GM21717 (cell line): ENCODE measurements at regions not wholly inside any gene's neighbourhood (a gene's known extent, or its start where the extent isn't known, plus 50 kb on each side); places are given as distances from the start of the nearest gene placed in this dataset.

Experiments
- ATAC-seq: cut with Tn5 transposase; IDR thresholded peaks from one replicate; pipeline ENCODE4 v1.9.1; 2021; ENCODE audit warnings: mild to moderate bottlenecking, moderate library complexity; ENCODE audit not compliant: unreplicated experiment

DNA sequence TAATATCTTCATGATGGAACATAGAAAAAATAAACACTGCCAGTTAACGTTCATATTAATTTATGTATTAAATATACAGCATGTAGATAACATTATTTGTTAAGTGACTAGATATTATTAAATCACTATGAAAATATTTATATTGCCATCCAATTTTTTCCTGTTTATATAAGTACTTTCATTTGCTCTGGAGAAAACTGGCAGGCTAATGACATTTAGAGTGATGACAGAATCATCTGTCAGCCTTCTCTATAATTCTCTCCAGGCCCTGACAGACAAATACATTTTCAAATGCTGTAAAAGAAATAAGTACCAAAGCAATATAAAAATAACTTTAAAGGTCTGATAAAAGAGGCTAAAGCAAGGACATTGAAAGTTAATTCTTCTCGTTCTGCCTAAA lies 2556.7 kb upstream of the PCDH20 start:
- ATAC-seq: no peak

DNA sequence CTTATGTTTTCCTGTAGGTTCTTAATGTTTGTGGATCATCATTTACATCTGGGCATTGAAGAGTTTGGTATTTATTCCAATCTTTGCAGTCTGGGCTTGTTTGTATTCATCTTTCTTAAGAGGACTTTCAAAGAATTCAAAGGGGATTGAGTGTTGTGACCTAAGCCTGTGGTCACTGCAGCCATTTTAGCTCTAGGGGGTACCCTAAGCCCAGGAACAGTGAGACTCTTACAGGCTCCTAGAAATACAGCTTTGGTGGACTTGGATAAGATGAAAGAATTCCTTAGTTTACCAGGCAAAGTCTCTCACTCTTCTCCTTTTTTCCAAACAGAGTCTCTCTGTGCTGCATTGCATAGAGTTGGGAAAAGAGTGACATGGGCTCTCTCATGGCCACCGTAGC lies 2539.0 kb upstream of the PCDH20 start:
- no peak for ATAC-seq

DNA sequence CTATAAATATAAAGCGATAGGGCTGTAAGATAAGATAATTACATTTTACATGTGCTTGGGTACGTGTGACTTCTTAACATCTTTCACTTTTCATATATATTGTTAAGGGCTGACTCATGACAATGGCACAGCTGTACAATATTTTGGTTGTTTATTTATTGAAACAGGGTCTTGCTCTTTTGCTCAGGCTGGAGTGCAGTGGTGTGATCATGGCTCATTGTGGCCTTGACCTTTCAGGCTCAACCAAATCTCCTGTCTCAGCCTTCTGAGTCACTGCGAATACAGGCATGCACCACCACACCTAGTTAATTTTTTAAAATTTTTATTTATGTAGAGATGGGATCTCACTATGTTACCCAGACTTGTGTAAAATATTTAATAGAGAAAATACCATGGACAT lies 2532.4 kb upstream of the PCDH20 start:
- ATAC-seq: no peak

DNA sequence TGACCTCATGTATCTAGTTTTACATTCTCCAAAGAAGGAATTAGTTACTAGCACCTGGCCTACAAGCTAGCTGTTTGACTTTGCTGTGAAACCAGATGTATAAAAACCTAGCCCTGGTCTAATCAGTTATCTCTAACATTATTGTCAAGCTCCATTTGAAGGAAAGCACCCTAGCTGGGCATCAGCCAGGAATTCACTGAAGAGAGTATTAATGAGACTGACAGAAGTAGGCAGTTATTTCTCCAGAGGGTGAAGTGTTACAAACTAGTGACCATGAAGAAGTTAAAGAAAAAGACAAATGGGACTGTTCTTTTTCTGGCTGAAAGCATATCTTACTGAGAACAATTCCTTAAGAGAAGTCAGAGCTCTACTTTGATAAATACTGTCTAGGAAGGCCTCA lies 2529.3 kb upstream of the PCDH20 start:
- ATAC-seq: no peak

DNA sequence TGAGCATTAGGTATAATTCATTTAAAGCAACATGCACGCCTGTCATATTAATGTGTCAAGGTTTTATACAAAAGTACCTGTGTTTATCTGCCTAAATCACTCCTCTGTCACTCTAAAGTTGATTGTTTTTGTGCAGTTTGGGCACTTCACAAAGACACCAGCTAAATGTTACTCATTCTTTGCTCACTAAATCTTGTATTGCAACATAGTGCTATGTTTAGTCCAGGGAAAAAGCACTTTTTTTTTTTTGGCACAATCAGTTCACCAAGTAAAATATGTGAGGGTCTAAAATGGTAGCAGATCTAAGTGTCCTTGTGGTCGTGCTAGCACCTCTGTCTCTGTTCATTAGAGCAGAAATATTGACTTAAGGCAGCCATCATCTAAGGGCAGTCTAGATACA lies 2526.7 kb upstream of the PCDH20 start:
- ATAC-seq: no peak

DNA sequence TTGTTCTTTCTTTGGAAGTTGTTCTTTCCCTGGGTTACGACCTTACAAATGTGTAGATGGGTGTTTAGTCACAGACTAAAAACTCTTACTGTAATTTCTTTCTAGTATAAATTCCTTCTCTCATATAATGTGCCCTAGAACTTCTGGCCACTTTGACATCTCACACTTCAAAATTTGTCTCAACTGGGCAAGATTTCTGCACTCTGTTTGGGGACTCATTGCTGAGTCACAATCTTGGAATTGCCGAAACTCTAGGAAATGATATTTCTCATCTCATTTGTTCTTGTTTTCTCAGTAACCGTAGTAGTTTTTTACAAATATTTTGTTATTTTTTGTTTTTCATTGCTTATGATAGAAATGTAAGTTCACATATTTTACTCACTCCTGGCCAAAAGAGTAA lies 2523.2 kb upstream of the PCDH20 start:
- ATAC-seq: no peak

DNA sequence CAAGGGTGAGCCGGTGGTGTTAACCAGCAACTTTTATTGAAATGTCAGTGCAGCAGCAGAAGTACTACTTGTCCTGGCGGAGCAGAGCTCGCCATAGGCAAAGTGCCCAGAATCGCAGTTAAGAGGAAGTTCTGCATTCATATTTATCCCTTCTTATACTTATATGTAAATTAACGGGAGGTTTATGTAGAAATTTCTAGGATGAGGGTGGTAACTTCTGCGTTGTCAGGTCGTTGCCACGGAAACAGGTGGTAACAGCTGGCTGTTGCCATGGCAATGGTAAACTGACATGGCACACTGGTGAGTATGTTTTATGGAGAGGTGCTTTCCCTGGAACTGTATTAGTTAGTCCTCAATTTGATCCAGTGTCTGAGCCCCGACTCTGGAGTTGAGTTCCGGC lies 2494.9 kb upstream of the PCDH20 start:
- ATAC-seq: no peak

DNA sequence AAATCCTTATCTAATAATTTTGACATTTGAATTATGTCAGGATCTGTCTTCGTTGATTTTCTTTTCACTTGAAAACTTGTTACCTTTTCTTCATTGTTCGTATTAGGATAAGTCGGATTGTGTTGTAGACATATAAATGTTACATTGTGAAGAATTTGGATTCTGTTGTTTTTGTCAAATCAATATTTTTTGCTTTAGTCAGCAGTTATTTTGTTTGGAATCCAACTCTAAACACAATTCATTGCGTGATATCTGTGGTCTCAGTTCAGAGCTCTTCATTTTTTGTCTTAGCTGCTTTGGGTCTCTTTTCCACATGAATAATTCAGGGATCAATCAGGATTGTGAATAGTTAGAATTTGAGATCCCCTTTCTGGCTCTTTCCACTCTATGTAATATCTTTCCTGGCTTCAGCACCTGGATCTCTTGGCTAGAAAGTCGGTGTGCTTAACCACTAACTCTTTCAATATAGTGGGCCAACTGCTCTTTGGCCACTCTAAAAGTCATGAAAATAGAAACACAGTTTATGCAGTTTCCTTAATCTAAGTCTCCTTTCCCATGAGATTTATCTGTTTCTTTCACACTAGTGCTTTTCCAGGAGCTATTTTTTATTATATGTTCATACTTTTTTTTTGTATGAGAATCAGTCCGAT lies 2494.2 kb upstream of the PCDH20 start:
- no peak for ATAC-seq

DNA sequence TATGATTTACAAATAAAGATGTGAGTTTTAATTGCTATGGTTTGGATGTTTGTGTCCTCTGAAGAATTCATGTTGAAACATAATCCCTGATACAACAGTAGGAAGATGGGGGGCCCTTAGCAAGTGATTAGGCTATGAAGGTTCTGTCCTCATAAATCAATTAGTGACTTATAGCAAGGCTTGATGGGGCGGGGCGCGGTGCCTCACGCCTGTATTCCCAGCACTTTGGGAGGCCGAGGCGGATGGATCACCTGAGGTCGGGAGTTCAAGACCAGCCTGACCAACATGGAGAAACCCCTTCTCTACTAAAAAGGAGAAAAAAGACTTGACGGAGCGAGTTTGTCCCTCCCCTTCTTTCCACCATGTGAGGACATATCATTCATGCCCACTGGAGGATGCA lies 2486.5 kb upstream of the PCDH20 start:
- ATAC-seq: no peak

DNA sequence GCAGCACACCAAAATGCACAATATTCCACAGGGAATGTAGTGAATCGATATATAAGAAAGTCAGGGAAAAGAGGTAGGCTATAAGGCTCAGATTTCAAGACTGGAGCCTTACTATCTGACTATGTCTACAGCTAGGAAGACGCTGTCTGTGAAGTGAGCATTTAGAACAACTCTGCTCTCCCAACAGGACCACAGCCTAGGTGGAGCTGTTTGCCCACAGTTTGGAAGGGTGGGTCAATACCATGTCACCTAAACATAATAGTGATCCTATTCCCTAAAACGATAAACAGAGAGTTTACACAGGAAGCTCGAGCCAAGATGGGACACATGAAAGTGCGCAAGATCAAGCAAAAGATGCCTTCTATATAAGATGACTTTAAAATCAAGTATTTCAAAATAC lies 2486.0 kb upstream of the PCDH20 start:
- ATAC-seq: no peak

DNA sequence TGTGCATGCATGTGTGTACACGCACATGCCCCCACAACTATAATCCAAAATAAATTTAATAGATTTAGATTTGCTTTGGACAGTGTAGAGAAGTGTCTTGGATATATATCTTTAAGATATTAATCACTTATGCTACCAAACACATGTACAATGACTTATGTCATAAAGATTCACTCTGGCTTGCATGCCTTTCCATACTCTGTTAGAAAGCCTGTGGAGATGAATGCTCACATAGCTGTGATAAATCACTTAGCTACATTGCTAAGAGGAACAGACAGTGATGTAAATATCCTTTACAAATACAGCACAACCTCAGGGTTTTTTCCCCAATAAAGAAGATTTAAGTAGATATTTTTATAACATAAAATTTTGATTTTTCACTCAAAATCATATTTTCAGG lies 2484.8 kb upstream of the PCDH20 start:
- ATAC-seq: no peak

DNA sequence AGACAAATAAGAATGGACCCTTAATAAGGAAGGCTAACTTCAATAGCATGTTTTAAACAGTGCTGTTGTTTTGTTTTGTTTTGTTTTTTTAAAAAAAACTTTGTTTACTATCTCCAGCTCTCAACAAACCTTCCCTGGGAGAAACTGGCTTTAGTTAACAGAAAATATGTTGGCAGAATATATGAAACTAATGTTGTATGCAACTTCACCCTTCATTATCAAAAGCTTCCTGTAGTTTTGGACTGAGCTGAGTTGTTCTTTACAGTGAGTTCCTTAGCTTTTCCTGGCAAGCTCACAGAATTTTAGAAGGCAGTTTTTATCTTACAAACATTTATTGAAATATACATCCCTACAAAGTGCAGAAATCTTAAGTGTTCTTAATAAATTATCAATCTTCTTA lies 2480.7 kb upstream of the PCDH20 start:
- ATAC-seq: no peak

DNA sequence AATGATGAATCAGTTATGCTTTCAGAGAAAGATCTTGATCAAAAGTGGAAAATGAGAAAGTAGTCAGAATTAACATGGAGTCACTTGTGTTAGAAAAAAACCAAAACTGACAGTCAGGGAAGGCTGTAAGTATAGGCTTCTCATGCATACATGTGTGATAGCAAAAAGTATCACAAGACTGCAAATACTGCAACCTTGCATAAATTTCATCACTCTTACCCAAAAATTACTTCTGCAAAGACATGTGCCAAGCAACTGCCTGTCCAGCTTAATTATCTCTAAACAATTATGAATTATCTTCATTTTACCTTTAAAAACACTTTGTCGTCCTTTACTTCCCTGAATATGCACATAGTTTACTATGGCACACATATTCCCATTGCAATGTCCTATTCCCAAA lies 2466.4 kb upstream of the PCDH20 start:
- no peak for ATAC-seq

DNA sequence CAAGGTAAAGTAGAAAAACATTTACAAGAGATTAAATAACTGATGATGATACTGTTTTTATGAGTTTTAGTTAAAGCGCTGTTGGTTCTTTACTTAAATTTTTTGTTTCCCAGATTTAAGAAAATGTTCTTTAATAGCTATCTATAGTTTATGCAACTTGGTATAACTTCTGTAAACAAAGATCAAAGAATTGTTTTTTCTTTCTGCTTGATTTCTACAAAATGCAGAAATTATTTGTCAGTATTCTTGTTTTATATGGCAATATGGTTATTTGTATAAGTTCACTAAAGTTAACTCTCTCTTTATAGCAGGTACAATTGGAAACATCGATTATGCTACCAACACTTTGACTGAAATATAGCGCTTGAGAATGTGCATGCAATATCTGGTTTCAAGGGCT lies 2465.1 kb upstream of the PCDH20 start:
- no peak for ATAC-seq

DNA sequence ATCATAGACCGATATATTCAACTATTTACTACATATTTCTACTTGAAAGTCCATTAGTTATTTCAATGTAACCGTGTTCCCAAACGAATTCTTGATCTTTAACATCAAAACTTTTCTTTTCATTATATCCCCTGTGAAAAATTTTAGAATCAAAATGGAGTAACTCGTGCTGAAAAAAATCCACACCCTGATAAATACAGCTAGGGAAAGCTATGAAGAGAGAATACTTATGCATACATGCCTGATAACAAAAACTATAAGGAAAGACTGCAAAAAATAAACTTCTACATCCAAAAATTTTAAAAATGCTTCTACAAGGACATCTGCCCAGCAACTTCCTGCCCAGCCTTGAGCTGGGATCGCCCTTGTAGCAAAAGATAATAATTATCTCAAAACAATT lies 2458.3 kb upstream of the PCDH20 start:
- ATAC-seq: no peak

DNA sequence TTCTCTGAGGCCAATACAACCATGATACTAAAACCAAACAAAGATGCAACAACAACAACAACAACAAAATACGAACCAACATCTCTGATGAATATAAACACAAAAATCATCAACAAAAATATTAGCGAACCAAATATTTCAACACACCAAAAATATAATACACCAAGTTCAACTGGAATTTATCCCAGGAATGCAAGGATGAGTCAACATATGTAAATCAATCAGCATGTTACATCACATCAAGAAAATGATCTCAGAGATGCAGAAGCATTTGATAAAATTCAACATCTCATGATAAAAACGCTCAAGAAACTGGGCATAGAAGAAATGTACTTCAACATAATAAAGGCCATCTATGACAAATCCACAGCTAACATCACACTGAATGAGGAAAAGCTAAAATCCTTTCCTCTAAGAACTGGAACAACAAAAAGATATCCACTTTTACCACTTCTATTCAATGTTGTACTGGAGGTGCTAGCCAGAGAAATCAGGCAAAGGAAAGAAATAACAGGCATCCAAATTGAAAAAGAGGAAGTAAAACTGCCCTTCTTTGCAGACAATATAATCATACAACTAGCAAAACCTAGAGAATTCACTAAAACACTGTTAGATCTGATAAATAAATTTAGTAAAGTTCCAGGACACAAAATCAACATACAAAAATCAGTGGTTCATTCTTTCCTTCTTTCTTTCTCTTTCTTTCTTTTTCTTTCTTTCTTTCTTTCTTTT lies 2448.7 kb upstream of the PCDH20 start:
- ATAC-seq: no peak

DNA sequence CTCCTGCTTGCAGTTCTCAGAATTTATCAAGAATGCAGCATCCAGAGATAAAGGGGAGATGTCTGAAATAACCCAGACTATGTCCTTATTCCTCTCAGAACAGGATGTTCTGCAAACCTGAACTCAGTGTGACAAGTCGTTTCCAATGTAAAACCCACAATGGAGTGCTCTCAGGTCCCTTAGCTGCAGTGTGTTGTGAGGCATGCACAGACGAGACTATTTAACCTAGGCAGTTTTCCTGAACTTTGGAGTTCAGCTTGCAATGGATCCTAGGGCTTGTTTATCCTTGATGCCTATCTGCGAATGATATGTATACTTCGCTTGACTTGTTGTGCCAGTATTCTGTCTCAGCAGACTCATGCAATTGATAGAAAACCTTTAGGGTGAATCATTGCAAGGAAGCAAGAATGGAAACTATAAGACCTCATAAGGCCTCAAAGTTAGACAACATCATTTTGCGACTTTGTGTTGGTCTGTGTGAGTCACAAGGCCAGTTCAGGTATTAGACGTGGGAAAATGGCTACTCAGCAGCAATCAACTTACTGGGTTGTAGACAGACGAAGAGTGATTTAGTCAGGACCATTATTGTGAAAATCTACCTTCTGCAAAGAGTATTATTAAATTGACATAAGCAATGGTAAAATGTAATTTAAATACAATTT lies 2439.9 kb upstream of the PCDH20 start:
- no peak for ATAC-seq

DNA sequence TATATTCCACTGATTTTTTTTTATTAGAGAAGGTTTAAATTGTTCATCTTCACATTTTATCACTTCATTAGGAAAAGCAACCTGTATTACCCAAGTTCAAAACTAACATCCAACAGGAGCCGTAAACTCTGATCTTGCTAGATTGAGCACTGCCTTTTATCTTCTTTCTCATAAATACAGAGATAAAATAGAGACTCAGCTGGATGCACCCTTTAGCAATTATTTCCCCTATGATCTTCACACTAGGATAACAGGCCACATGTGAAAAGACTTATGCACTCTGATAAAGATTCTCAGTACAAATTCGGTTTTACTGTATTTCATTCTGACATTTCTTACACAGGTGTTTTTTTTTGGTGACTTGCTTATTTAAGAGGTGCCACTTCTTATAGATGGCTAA lies 2438.2 kb upstream of the PCDH20 start:
- ATAC-seq: no peak

DNA sequence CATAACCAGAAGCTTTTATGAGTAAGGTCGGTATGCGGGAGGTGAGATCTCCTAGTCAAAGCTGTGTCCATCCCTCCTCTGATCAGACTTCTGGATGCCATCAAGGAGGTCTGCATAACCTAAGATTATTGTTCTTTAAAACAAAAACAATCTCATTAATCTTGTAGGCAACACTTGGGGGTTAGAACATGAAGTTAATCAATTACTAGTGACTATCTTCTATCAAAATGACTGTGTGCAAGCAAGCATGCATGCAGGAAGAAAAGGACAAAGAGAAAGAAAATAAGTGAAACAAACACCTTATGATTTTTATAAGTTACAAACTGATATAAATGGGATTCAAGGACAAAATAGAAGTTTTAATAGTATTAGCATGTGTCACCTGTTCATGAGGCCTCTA lies 2435.9 kb upstream of the PCDH20 start:
- no peak for ATAC-seq

DNA sequence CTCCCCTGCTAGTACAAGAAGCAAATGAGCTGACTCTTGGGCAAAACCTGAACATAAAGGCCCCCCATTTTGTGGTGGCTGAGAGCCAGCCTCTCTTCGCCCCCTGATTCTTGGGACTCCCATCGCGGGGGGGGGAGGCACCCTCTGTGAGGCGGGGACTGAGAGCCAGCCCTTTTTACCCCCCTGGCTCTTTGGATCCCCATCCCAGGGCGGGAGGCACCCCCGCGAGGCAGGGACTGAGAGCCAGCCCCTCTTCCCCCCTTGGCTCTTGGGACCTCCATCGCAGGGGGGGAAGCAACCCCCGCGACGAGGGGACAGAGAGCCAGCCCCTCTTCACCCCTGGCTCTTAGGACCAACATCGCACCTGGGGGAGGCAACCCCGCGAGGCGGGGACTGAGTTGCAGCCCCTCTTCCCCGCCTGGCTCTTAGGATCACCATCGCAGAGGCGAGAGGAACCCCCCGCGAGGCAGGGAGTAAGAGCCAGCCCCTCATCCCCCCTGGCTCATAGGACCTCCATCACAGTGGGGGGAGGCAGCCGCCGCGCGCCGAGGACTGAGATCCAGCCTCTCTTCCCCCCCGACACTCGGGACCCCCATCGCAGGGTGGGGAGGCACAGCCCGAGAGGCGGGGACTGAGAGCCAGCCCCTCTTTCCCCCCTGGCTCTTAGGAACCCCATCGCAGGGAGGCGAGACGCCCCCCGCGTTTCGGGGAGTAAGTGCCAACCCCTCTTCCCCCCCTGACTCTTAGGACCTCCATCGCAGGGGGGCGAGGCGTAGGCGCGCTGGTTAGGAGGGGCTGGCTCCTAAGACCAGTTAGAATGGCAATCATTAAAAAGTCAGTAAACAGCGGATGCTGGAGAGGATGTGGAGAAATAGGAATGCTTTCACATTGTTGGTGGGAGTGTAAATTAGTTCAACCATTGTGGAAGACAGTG lies 2428.4 kb upstream of the PCDH20 start:
- ATAC-seq: no peak

DNA sequence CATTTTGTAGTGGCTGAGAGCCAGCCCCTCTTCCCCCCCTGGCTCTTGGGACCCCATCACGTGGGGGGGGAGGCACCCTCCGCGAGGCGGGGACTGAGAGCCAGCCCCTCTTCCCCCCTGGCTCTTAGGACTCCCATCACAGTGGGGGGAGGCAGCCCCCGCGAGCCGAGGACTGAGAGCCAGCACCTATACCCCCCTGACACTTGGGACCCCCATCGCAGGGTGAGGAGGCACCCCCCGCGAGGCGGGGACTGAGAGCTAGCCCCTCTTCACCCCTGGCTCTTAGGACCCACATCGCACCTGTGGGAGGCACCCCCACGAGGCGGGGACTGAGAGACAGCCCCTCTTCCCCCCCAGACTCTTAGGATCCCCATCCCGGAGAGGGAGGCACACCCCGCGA lies 2426.5 kb upstream of the PCDH20 start:
- ATAC-seq: no peak
